Head of caudate nucleus (tissue), 42 donors: ENCODE measurements at regions not wholly inside any gene's neighbourhood (a gene's known extent, or its start where the extent isn't known, plus 50 kb on each side); places are given as distances from the start of the nearest gene placed in this dataset.
"Not testable (repeated sequence)": the region's sequence is repeated elsewhere in the genome, so short reads cannot be mapped to it uniquely, and the experiment has no call there.

Experiments
- DNase-seq, 42 donors: peaks; one replicate each; pipeline versions ENCODE4 v3.0.0 to v3.0.0-alpha.2; 2020 to 2021; ENCODE audit warnings: mixed read lengths in 7 of 42
- intact Hi-C: fragments of 100-400 bp; cut with DNase I; formaldehyde crosslinking; loops from one replicate; pipeline ENCODE4 v1.15.0; 2022

GRCh38 chr3:176213314-176213713, 984.0 kb downstream of the TBL1XR1 start:
- DNase-seq, intact Hi-C loops: not testable (repeated sequence)

- DNase-seq: no peak
- intact Hi-C loops: no loop called here
Measured at GRCh38 chr3:176208915-176209314, 988.4 kb downstream of the TBL1XR1 start.

- DNase-seq: no peak
- intact Hi-C loops: no loop called here
Measured at GRCh38 chr3:176208283-176208682, 989.0 kb downstream of the TBL1XR1 start.

- intact Hi-C loops: no loop called here
- no peak for DNase-seq
Measured at GRCh38 chr3:176206809-176207208, 990.5 kb downstream of the TBL1XR1 start.

- no peak for DNase-seq
- intact Hi-C loops: no loop called here
Measured at GRCh38 chr3:176202652-176203051, 994.6 kb downstream of the TBL1XR1 start.

GRCh38 chr3:176193032-176193730, 1004.1 kb downstream of the TBL1XR1 start:
- intact Hi-C loops: no loop called here
- DNase-seq: no peak

GRCh38 chr3:176190755-176191154, 1006.5 kb downstream of the TBL1XR1 start:
- intact Hi-C loops: no loop called here
- DNase-seq: no peak

- no peak for DNase-seq
- intact Hi-C loops: no loop called here
Measured at GRCh38 chr3:176183181-176183580, 1014.1 kb downstream of the TBL1XR1 start.

GRCh38 chr3:176174060-176174459, 1023.2 kb downstream of the TBL1XR1 start:
- intact Hi-C loops: no loop called here
- DNase-seq: no peak

GRCh38 chr3:176172492-176172891, 1024.8 kb downstream of the TBL1XR1 start:
- no peak for DNase-seq
- intact Hi-C loops: no loop called here

GRCh38 chr3:176167272-176167671, 1030.0 kb downstream of the TBL1XR1 start:
- DNase-seq: no peak
- intact Hi-C loops: no loop called here

GRCh38 chr3:176160997-176161396, 1036.3 kb downstream of the TBL1XR1 start:
- intact Hi-C loops: no loop called here
- DNase-seq: no peak

- DNase-seq: no peak
- intact Hi-C loops: no loop called here
Measured at GRCh38 chr3:176159796-176160195, 1037.5 kb downstream of the TBL1XR1 start.

GRCh38 chr3:176155012-176155411, 1042.3 kb downstream of the TBL1XR1 start:
- DNase-seq: no peak
- intact Hi-C loops: no loop called here

GRCh38 chr3:176149567-176149966, 1047.7 kb downstream of the TBL1XR1 start:
- intact Hi-C loops: no loop called here
- DNase-seq: no peak

GRCh38 chr3:176147251-176147650, 1050.0 kb downstream of the TBL1XR1 start:
- intact Hi-C loops: no loop called here
- peak in 28 of 42 donors; percentile 2 to 59 (median 16) for DNase-seq

- intact Hi-C loops: no loop called here
- no peak for DNase-seq
Measured at GRCh38 chr3:176141837-176142236, 1055.4 kb downstream of the TBL1XR1 start.

GRCh38 chr3:176120507-176120906, 1076.8 kb downstream of the TBL1XR1 start:
- no peak for DNase-seq
- intact Hi-C loops: no loop called here

GRCh38 chr3:176119826-176120225, 1077.5 kb downstream of the TBL1XR1 start:
- intact Hi-C loops: no loop called here
- no peak for DNase-seq

GRCh38 chr3:176106380-176106779, 1090.9 kb downstream of the TBL1XR1 start:
- DNase-seq: no peak
- intact Hi-C loops: no loop called here

GRCh38 chr3:176097027-176097426, 1100.3 kb downstream of the TBL1XR1 start:
- intact Hi-C loops: no loop called here
- no peak for DNase-seq

GRCh38 chr3:176093892-176094291, 1103.4 kb downstream of the TBL1XR1 start:
- intact Hi-C loops: not testable (repeated sequence)

More at GRCh38 chr3:176093892-176094291, 1103.4 kb downstream of the TBL1XR1 start:
- DNase-seq: not testable (repeated sequence)
